GM10248 (cell line): ENCODE measurements at regions not wholly inside any gene's neighbourhood (a gene's known extent, or its start where the extent isn't known, plus 50 kb on each side); places are given as distances from the start of the nearest gene placed in this dataset.

Experiments
- CTCF ChIA-PET: fragments of 300-600 bp; sonication (Branson Sonifier 250); formaldehyde crosslinking; extraction: SDS; loops from one replicate; lab custom pipeline; 2021; ENCODE audit warnings: antibody characterized with exemption; lab: Yijun Ruan, JAX
- POLR2A ChIA-PET: fragments of 350-650 bp; sonication (Branson Sonifier 250); formaldehyde crosslinking; extraction: SDS; loops from one replicate; lab custom pipeline; 2020; ENCODE audit warnings: antibody characterized with exemption; lab: Yijun Ruan, JAX
- DNase-seq: peaks from one replicate; pipeline ENCODE4 v3.0.0; 2012; ENCODE audit errors: extremely low spot score
- CTCF ChIP-seq: IDR thresholded peaks from 2 replicates; pipeline ENCODE4 v1.5.1; 2012; ENCODE audit warnings: mild to moderate bottlenecking, low read depth; ENCODE audit errors: extremely low read depth, missing control alignments, control extremely low read depth

- TF ChIP-seq CTCF = no peak
- DNase-seq = no peak
- CTCF ChIA-PET = interaction anchor here (1.0 to 4.5 kb wide), 5 partner anchors 16 to 46 kb away, joined by 3 to 31 read pairs (median 4); no protein-coding TSS in a partner anchor
- POLR2A ChIA-PET = no interaction called here
Measured at GRCh38 chr1:101522486-101522885, 285.7 kb downstream of the S1PR1 start.

- no peak for DNase-seq
- no peak for TF ChIP-seq CTCF
- ChIA-PET CTCF (interaction anchor here (0.7 to 1.2 kb wide), 3 partner anchors 14 to 21 kb away, joined by 3 to 4 read pairs (median 4); no protein-coding TSS in a partner anchor), POLR2A (no interaction called here)
Measured at GRCh38 chr1:101526813-101527212, 290.0 kb downstream of the S1PR1 start.

GRCh38 chr1:101532377-101532776 lies 295.6 kb downstream of the S1PR1 start:
- no peak for TF ChIP-seq CTCF
- CTCF ChIA-PET = interaction anchor here (0.8 to 1.6 kb wide), 3 partner anchors 9 to 26 kb away, joined by 3 to 6 read pairs (median 6); no protein-coding TSS in a partner anchor
- POLR2A ChIA-PET = no interaction called here
- no peak for DNase-seq

- no peak for DNase-seq
- CTCF ChIA-PET = interaction anchor here (0.7 to 2.1 kb wide), 7 partner anchors 7 to 55 kb away, joined by 3 to 10 read pairs (median 6); no protein-coding TSS in a partner anchor
- POLR2A ChIA-PET = no interaction called here
- TF ChIP-seq CTCF = no peak
Measured at GRCh38 chr1:101540161-101540560, 303.3 kb downstream of the S1PR1 start.

- ChIA-PET POLR2A (no interaction called here), CTCF (no interaction called here)
- no peak for TF ChIP-seq CTCF
- no peak for DNase-seq
Measured at GRCh38 chr1:101546885-101547284, 310.1 kb downstream of the S1PR1 start.

GRCh38 chr1:101547357-101547756 lies 310.5 kb downstream of the S1PR1 start:
- CTCF ChIA-PET = no interaction called here
- no peak for TF ChIP-seq CTCF
- POLR2A ChIA-PET = no interaction called here
- no peak for DNase-seq
